ENCODE measurements at regions not wholly inside any gene's neighbourhood (a gene's known extent, or its start where the extent isn't known, plus 50 kb on each side); places are given as distances from the start of the nearest gene placed in this dataset.

DNA sequence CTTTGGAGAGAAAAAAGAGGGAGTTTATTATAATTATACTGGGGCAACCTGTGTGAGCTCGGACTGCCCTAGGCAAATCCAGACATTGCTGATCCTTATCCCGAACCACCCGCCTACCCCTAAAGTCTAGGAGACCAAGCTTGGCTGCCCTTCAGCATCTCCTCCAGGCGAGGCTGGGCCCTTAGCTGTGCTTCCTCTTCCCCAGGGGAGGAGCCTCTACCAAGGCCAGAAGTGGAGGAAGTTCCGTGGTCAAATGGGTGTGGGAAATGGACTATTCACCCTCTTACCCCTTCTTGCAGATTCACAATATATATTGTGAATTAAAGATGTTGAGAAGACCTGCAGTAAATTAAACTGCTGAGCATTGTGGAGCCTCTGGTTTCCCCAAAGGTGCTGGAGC is 158.3 kb upstream of the HES1 start:
- Mint-ChIP-seq H3K4me3 (no peak overlapping the region), H3K4me1 (peaks cover 55 to 66% of the 10 kb centered on the region in 2 experiments), H3K9me3 (peaks cover 0 to 3% of the 10 kb centered on the region in 2 experiments; a peak in 1 of 5 replicates), H3K27me3 (ENCODE audit: low read depth) (peaks cover 67% of the 10 kb centered on the region), H3K27ac (no peak overlapping the region), H3K36me3 (ENCODE audit: insufficient read depth in 1 of 3, low read depth in 3 of 3) (peaks cover 0 to 5% (median 0%) of the 10 kb centered on the region in 3 experiments; a peak in 2 of 7 replicates)
- Histone ChIP-seq H3K4me2 (ENCODE audit: insufficient read depth, insufficient read length, low read length) (no peak overlapping the region), H4K5ac (ENCODE audit: insufficient read length, low read depth, low read length) (no peak overlapping the region), H3K9me3 (ENCODE audit: control insufficient read depth, low read depth, low read length) (no peaks in the 10 kb centered on the region), H3K79me1 (ENCODE audit: insufficient read depth, low read depth, low read length, poor library complexity, severe bottlenecking) (no peaks in the 10 kb centered on the region), H2BK12ac (ENCODE audit: insufficient read length, low read depth, low read length) (no peak overlapping the region), H3T11ph (ENCODE audit: low read length) (no peak overlapping the region), H2BK5ac (ENCODE audit: insufficient read length, low read length) (no peak overlapping the region), H4K20me1 (ENCODE audit: control insufficient read depth, insufficient read depth, insufficient read length) (no peaks in the 10 kb centered on the region), H3K27ac (ENCODE audit: insufficient read length, low read depth, low read length) (no peak overlapping the region), H3K4ac (ENCODE audit: low read depth, low read length) (no peak overlapping the region), H2BK15ac (ENCODE audit: low read depth, low read length) (no peak overlapping the region), H3K79me2 (ENCODE audit: insufficient read depth, low read length) (no peaks in the 10 kb centered on the region), H3K9ac (ENCODE audit: extremely low read depth, insufficient read length, low read length) (no peak overlapping the region), H4K91ac (ENCODE audit: insufficient read length, low read depth, low read length) (no peak overlapping the region), H2AK5ac (ENCODE audit: insufficient read length, low read length) (no peak overlapping the region), H2BK20ac (ENCODE audit: low read depth, low read length, poor library complexity, severe bottlenecking) (no peak overlapping the region), H2BK120ac (ENCODE audit: low read depth, low read length, poor library complexity, severe bottlenecking) (no peak overlapping the region), H3K18ac (ENCODE audit: insufficient read length, low read depth, low read length) (no peak overlapping the region), H3K23ac (ENCODE audit: insufficient read length, low read depth, low read length) (no peak overlapping the region), H4K8ac (replicated peaks; ENCODE audit: insufficient read length, low read depth, low read length) (no peak overlapping the region), H3K56ac (ENCODE audit: insufficient read length, low read depth, low read length) (no peak overlapping the region), H3K27me3 (ENCODE audit: insufficient read depth, low read length) (peaks cover 4% of the 10 kb centered on the region; the same call in 1 of the 2 replicates), H2AFZ (ENCODE audit: low read length) (no peak overlapping the region), H3K4me1 (ENCODE audit: insufficient read depth, low read length) (peaks cover 5% of the 10 kb centered on the region; the same call in 1 of the 2 replicates), H3K23me2 (ENCODE audit: insufficient read length, low read depth, low read length, poor library complexity, severe bottlenecking) (no peaks in the 10 kb centered on the region), H3K14ac (ENCODE audit: insufficient read depth, low read length) (no peak overlapping the region)
- TF ChIP-seq, protein P1, sequence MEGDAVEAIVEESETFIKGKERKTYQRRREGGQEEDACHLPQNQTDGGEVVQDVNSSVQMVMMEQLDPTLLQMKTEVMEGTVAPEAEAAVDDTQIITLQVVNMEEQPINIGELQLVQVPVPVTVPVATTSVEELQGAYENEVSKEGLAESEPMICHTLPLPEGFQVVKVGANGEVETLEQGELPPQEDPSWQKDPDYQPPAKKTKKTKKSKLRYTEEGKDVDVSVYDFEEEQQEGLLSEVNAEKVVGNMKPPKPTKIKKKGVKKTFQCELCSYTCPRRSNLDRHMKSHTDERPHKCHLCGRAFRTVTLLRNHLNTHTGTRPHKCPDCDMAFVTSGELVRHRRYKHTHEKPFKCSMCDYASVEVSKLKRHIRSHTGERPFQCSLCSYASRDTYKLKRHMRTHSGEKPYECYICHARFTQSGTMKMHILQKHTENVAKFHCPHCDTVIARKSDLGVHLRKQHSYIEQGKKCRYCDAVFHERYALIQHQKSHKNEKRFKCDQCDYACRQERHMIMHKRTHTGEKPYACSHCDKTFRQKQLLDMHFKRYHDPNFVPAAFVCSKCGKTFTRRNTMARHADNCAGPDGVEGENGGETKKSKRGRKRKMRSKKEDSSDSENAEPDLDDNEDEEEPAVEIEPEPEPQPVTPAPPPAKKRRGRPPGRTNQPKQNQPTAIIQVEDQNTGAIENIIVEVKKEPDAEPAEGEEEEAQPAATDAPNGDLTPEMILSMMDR (conservative IDR thresholded peaks at IDR 0.05) = no peak
- no peak for DNase-seq
- no CpG with 5 or more reads among the region's 5 CpGs for WGBS (ENCODE audit: extremely low coverage, insufficient read length, low lambda C conversion rate)

Data from H9 (cell line).